H1 (cell line): ENCODE measurements at regions not wholly inside any gene's neighbourhood (a gene's known extent, or its start where the extent isn't known, plus 50 kb on each side); places are given as distances from the start of the nearest gene placed in this dataset.

Source experiments
- ASH2L ChIP-seq: fragments of 200-600, 300-600 bp; sonication (generic); IDR thresholded peaks from one replicate; pipeline ENCODE4 v1.7.1; 2017; ENCODE audit warnings: low read length
- CTBP2 ChIP-seq: IDR thresholded peaks from 2 replicates; pipeline ENCODE4 v1.7.0; 2011; ENCODE audit warnings: borderline replicate concordance, mild to moderate bottlenecking, moderate library complexity, mixed read lengths, low read length; ENCODE audit not compliant: insufficient read depth, insufficient read length
- CTCF ChIP-seq, 3 experiments: IDR thresholded peaks; 1 replicate in 2 of 3; 2 replicates in 1 of 3; pipeline versions ENCODE4 v1.5.1 to v1.6.1; 2011; ENCODE audit warnings: low read length in 3 of 3, mild to moderate bottlenecking in 3 of 3, inconsistent platforms in 2 of 3, low read depth in 1 of 3, moderate library complexity in 1 of 3; ENCODE audit not compliant: insufficient read depth in 1 of 3; ENCODE audit errors: control extremely low read depth in 1 of 3
- EZH2 ChIP-seq: fragments of 200-600 bp; sonication (generic); IDR thresholded peaks from 2 replicates; pipeline ENCODE4 v1.7.1; 2012; ENCODE audit warnings: low read depth, mild to moderate bottlenecking, moderate library complexity, low read length, inconsistent platforms; ENCODE audit not compliant: severe bottlenecking
- HDAC2 ChIP-seq, 2 experiments: fragments of 300-600 bp in 1 of 2; sonication (generic) in 1 of 2; IDR thresholded peaks; 2 replicates each; pipeline ENCODE4 v1.6.1; 2011 to 2012; ENCODE audit warnings: low read depth in 2 of 2, low read length in 2 of 2, mild to moderate bottlenecking in 2 of 2, moderate library complexity in 2 of 2, borderline replicate concordance in 1 of 2, inconsistent platforms in 1 of 2
- KDM5A ChIP-seq: fragments of 200-600 bp; IDR thresholded peaks from 2 replicates; pipeline ENCODE4 v1.7.1; 2012; ENCODE audit warnings: mild to moderate bottlenecking, low read length, inconsistent platforms, mixed read lengths
- SIN3A ChIP-seq, 2 experiments: IDR thresholded peaks in 1 of 2; conservative IDR thresholded peaks in 1 of 2; 2 replicates each; pipeline ENCODE4 v1.6.1; 2011 to 2012; ENCODE audit warnings: low read length in 2 of 2, improper control_type of control experiment in 1 of 2, low read depth in 1 of 2, mild to moderate bottlenecking in 1 of 2
- SP2 ChIP-seq: IDR thresholded peaks from 2 replicates; pipeline ENCODE4 v1.6.1; 2012; ENCODE audit warnings: mild to moderate bottlenecking, low read length, inconsistent platforms
- TAF7 ChIP-seq: optimal IDR thresholded peaks from 2 replicates; pipeline ENCODE3; 2011; ENCODE audit warnings: low read depth, mild to moderate bottlenecking, inconsistent platforms, low read length, moderate library complexity, borderline replicate concordance
- USF2 ChIP-seq: IDR thresholded peaks from 2 replicates; pipeline ENCODE4 v1.6.1; 2011; ENCODE audit warnings: low read length, improper control_type of control experiment

GRCh38 chr6:14877758-14878157 lies 368.1 kb upstream of the JARID2 start (continued):
- no peak for TF ChIP-seq USF2
- no peak for TF ChIP-seq HDAC2 (IDR thresholded peaks at IDR 0.05; ENCODE audit: borderline replicate concordance in 1 of 2, low read depth in 2 of 2, low read length in 2 of 2)
- no peak for TF ChIP-seq TAF7
- no peak for TF ChIP-seq SP2
- TF ChIP-seq EZH2: no peak
- TF ChIP-seq ASH2L: no peak
- TF ChIP-seq SIN3A (conservative IDR thresholded peaks at IDR 0.05 in 1 of 2, IDR thresholded peaks at IDR 0.05 in 1 of 2; ENCODE audit: low read depth in 1 of 2, low read length in 2 of 2): no peak
- TF ChIP-seq CTBP2: no peak
- TF ChIP-seq KDM5A: no peak
- no peak for TF ChIP-seq CTCF (IDR thresholded peaks at IDR 0.05; ENCODE audit: control extremely low read depth in 1 of 3, insufficient read depth in 1 of 3, low read depth in 1 of 3, low read length in 3 of 3)
